Uterus (tissue), 2 donors: ENCODE measurements at regions not wholly inside any gene's neighbourhood (a gene's known extent, or its start where the extent isn't known, plus 50 kb on each side); places are given as distances from the start of the nearest gene placed in this dataset.
"Not testable (repeated sequence)": the region's sequence is repeated elsewhere in the genome, so short reads cannot be mapped to it uniquely, and the experiment has no call there.

Experiments
- POLR2A ChIP-seq, 2 donors: fragments of 450-650 bp; IDR thresholded peaks; one replicate each; pipeline ENCODE4 v1.6.1; 2016; ENCODE audit warnings: antibody characterized with exemption in 2 of 2, mild to moderate bottlenecking in 1 of 2, moderate library complexity in 1 of 2
- TF ChIP-seq, protein P1 (sequence below), 4 experiments: fragments of 200-600 bp in 2 of 4; fragments of 450-650 bp in 2 of 4; sonication (generic) in 2 of 4; IDR thresholded peaks; one replicate each; pipeline ENCODE4 v1.5.1; 2016 to 2019; ENCODE audit warnings: antibody characterized with exemption in 4 of 4, mild to moderate bottlenecking in 2 of 4, moderate library complexity in 1 of 4

- not testable (repeated sequence) for TF ChIP-seq POLR2A (IDR thresholded peaks at IDR 0.05)
- TF ChIP-seq, protein P1, sequence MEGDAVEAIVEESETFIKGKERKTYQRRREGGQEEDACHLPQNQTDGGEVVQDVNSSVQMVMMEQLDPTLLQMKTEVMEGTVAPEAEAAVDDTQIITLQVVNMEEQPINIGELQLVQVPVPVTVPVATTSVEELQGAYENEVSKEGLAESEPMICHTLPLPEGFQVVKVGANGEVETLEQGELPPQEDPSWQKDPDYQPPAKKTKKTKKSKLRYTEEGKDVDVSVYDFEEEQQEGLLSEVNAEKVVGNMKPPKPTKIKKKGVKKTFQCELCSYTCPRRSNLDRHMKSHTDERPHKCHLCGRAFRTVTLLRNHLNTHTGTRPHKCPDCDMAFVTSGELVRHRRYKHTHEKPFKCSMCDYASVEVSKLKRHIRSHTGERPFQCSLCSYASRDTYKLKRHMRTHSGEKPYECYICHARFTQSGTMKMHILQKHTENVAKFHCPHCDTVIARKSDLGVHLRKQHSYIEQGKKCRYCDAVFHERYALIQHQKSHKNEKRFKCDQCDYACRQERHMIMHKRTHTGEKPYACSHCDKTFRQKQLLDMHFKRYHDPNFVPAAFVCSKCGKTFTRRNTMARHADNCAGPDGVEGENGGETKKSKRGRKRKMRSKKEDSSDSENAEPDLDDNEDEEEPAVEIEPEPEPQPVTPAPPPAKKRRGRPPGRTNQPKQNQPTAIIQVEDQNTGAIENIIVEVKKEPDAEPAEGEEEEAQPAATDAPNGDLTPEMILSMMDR (IDR thresholded peaks at IDR 0.05): not testable (repeated sequence)
Measured at GRCh38 chr6:88406674-88407073, 240.5 kb upstream of the CNR1 start.
